SK-N-MC (cell line): ENCODE measurements at regions not wholly inside any gene's neighbourhood (a gene's known extent, or its start where the extent isn't known, plus 50 kb on each side); places are given as distances from the start of the nearest gene placed in this dataset.

Source experiments
- FOXP2 ChIP-seq: optimal IDR thresholded peaks from 2 replicates; pipeline ENCODE3; 2011; ENCODE audit warnings: mild to moderate bottlenecking, moderate library complexity; ENCODE audit not compliant: insufficient read depth; ENCODE audit errors: extremely low read length, control extremely low read depth
- POLR2AphosphoS5 ChIP-seq: IDR thresholded peaks from 2 replicates; pipeline ENCODE4 v1.6.1; 2012; ENCODE audit warnings: mild to moderate bottlenecking, low read depth, low read length, borderline replicate concordance

GRCh38 chr15:47409038-47409437 lies 308.3 kb upstream of the SEMA6D start:
- no peak for TF ChIP-seq POLR2AphosphoS5
- no peak for TF ChIP-seq FOXP2
